ENCODE measurements at regions not wholly inside any gene's neighbourhood (a gene's known extent, or its start where the extent isn't known, plus 50 kb on each side); places are given as distances from the start of the nearest gene placed in this dataset.

- TF ChIP-seq, protein P1, sequence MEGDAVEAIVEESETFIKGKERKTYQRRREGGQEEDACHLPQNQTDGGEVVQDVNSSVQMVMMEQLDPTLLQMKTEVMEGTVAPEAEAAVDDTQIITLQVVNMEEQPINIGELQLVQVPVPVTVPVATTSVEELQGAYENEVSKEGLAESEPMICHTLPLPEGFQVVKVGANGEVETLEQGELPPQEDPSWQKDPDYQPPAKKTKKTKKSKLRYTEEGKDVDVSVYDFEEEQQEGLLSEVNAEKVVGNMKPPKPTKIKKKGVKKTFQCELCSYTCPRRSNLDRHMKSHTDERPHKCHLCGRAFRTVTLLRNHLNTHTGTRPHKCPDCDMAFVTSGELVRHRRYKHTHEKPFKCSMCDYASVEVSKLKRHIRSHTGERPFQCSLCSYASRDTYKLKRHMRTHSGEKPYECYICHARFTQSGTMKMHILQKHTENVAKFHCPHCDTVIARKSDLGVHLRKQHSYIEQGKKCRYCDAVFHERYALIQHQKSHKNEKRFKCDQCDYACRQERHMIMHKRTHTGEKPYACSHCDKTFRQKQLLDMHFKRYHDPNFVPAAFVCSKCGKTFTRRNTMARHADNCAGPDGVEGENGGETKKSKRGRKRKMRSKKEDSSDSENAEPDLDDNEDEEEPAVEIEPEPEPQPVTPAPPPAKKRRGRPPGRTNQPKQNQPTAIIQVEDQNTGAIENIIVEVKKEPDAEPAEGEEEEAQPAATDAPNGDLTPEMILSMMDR (conservative IDR thresholded peaks at IDR 0.05 in 1 of 2, IDR thresholded peaks at IDR 0.05 in 1 of 2; ENCODE audit: extremely low read depth in 1 of 2, insufficient read depth in 1 of 2, low read depth in 1 of 2, low read length in 2 of 2), result no peak
- TF ChIP-seq EZH2 (IDR thresholded peaks at IDR 0.05; ENCODE audit: borderline replicate concordance, low read length), result no peak
These were observed 113.1 kb upstream of the SORCS1 start for GRCh38 chr10:107277591-107277990.
